ENCODE measurements at regions not wholly inside any gene's neighbourhood (a gene's known extent, or its start where the extent isn't known, plus 50 kb on each side); places are given as distances from the start of the nearest gene placed in this dataset.

DNA sequence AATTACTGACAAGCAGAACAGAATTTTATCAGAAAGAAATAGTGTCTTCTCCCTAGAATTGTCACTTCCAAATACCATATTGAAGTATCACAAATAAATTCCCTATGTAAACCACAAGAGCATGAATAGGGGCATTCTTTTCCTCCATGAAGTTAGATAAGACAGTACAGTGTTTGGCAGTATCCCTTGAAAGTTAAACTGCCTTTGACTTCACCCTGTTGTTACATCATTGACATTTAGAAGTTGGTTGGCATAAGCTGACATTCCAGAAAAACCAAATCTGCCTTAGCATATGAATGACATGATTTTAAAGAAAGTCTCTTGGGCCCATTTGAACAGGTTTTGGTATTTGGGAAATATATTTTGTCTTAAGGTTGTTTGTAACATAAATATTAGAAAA, 50.2 kb upstream of the OSR1 start:
- TF ChIP-seq, protein P1, sequence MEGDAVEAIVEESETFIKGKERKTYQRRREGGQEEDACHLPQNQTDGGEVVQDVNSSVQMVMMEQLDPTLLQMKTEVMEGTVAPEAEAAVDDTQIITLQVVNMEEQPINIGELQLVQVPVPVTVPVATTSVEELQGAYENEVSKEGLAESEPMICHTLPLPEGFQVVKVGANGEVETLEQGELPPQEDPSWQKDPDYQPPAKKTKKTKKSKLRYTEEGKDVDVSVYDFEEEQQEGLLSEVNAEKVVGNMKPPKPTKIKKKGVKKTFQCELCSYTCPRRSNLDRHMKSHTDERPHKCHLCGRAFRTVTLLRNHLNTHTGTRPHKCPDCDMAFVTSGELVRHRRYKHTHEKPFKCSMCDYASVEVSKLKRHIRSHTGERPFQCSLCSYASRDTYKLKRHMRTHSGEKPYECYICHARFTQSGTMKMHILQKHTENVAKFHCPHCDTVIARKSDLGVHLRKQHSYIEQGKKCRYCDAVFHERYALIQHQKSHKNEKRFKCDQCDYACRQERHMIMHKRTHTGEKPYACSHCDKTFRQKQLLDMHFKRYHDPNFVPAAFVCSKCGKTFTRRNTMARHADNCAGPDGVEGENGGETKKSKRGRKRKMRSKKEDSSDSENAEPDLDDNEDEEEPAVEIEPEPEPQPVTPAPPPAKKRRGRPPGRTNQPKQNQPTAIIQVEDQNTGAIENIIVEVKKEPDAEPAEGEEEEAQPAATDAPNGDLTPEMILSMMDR (conservative IDR thresholded peaks at IDR 0.05): no peak
- TF ChIP-seq EZH2 (IDR thresholded peaks at IDR 0.05; ENCODE audit: low read depth): no peak
